BLaER1 (cell line): ENCODE measurements at regions not wholly inside any gene's neighbourhood (a gene's known extent, or its start where the extent isn't known, plus 50 kb on each side); places are given as distances from the start of the nearest gene placed in this dataset.

ENCODE experiments used
- H3K27ac ChIP-seq: shearing (Covaris generic); formaldehyde crosslinking; 2 replicates; pipeline ENCODE4 v1.8.1; 2022
- H3K27me3 ChIP-seq: shearing (Covaris generic); formaldehyde crosslinking; 2 replicates; pipeline ENCODE4 v1.8.1; 2022
- H3K36me3 ChIP-seq: shearing (Covaris generic); formaldehyde crosslinking; 2 replicates; pipeline ENCODE4 v1.8.1; 2022
- H3K4me1 ChIP-seq: shearing (Covaris generic); formaldehyde crosslinking; 2 replicates; pipeline ENCODE4 v1.8.1; 2022
- H3K4me2 ChIP-seq: shearing (Covaris generic); formaldehyde crosslinking; 2 replicates; pipeline ENCODE4 v1.8.1; 2022
- H3K4me3 ChIP-seq: shearing (Covaris generic); formaldehyde crosslinking; 2 replicates; pipeline ENCODE4 v1.8.1; 2022
- H3K9ac ChIP-seq: shearing (Covaris generic); formaldehyde crosslinking; 2 replicates; pipeline ENCODE4 v1.8.1; 2022
- H3K9me3 ChIP-seq: shearing (Covaris generic); formaldehyde crosslinking; 2 replicates; pipeline ENCODE4 v1.8.1; 2022
- H4K20me1 ChIP-seq: shearing (Covaris generic); formaldehyde crosslinking; 2 replicates; pipeline ENCODE4 v1.8.1; 2022
- Cebpa-rat ChIP-seq: shearing (Covaris generic); IDR thresholded peaks from 2 replicates; pipeline ENCODE4 v1.8.1; 2022

- TF ChIP-seq Cebpa-rat, result no peak
- Histone ChIP-seq H3K4me3 (no peak overlapping the region), H3K4me2 (no peak overlapping the region), H3K27ac (no peak overlapping the region), H3K27me3 (no peaks in the 10 kb centered on the region), H3K9ac (no peak overlapping the region), H4K20me1 (no peaks in the 10 kb centered on the region), H3K9me3 (no peaks in the 10 kb centered on the region), H3K36me3 (no peaks in the 10 kb centered on the region), H3K4me1 (no peaks in the 10 kb centered on the region)
These were observed 350.3 kb downstream of the GPAM start for GRCh38 chr10:111833251-111833650.

- no peak for TF ChIP-seq Cebpa-rat
- Histone ChIP-seq H3K9ac (no peak overlapping the region), H3K27ac (no peak overlapping the region), H3K9me3 (no peaks in the 10 kb centered on the region), H3K4me2 (no peak overlapping the region), H3K4me3 (no peak overlapping the region), H4K20me1 (no peaks in the 10 kb centered on the region), H3K36me3 (no peaks in the 10 kb centered on the region), H3K27me3 (no peaks in the 10 kb centered on the region), H3K4me1 (no peaks in the 10 kb centered on the region)
These were observed 348.0 kb downstream of the GPAM start for GRCh38 chr10:111835574-111835973.

GRCh38 chr10:111836064-111836463, 347.5 kb downstream of the GPAM start:
- Histone ChIP-seq H3K4me2 (no peak overlapping the region), H4K20me1 (no peaks in the 10 kb centered on the region), H3K36me3 (no peaks in the 10 kb centered on the region), H3K27me3 (no peaks in the 10 kb centered on the region), H3K9me3 (no peaks in the 10 kb centered on the region), H3K4me3 (no peak overlapping the region), H3K4me1 (no peaks in the 10 kb centered on the region), H3K9ac (no peak overlapping the region), H3K27ac (no peak overlapping the region)
- TF ChIP-seq Cebpa-rat, result no peak

GRCh38 chr10:111836571-111836970, 347.0 kb downstream of the GPAM start:
- no peak for TF ChIP-seq Cebpa-rat
- Histone ChIP-seq H4K20me1 (no peaks in the 10 kb centered on the region), H3K9me3 (no peaks in the 10 kb centered on the region), H3K4me1 (no peaks in the 10 kb centered on the region), H3K9ac (no peak overlapping the region), H3K4me2 (no peak overlapping the region), H3K27me3 (no peaks in the 10 kb centered on the region), H3K36me3 (no peaks in the 10 kb centered on the region), H3K4me3 (no peak overlapping the region), H3K27ac (no peak overlapping the region)

- no peaks in the 10 kb centered on the region for H3K9me3 ChIP-seq
- no peaks in the 10 kb centered on the region for H4K20me1 ChIP-seq
- H3K4me1 ChIP-seq, result no peaks in the 10 kb centered on the region
- no peak overlapping the region for H3K4me3 ChIP-seq
- no peak overlapping the region for H3K9ac ChIP-seq
- no peak overlapping the region for H3K27ac ChIP-seq
- H3K36me3 ChIP-seq, result no peaks in the 10 kb centered on the region
- no peak overlapping the region for H3K4me2 ChIP-seq
- TF ChIP-seq Cebpa-rat, result no peak
- no peaks in the 10 kb centered on the region for H3K27me3 ChIP-seq
These were observed 346.5 kb downstream of the GPAM start for GRCh38 chr10:111837086-111837485.

GRCh38 chr10:111837985-111838384, 345.6 kb downstream of the GPAM start:
- no peak overlapping the region for H3K27ac ChIP-seq
- TF ChIP-seq Cebpa-rat, result no peak
- H3K9me3 ChIP-seq, result no peaks in the 10 kb centered on the region
- no peak overlapping the region for H3K4me3 ChIP-seq
- H3K27me3 ChIP-seq, result no peaks in the 10 kb centered on the region
- no peaks in the 10 kb centered on the region for H3K4me1 ChIP-seq
- no peak overlapping the region for H3K4me2 ChIP-seq
- no peaks in the 10 kb centered on the region for H4K20me1 ChIP-seq
- H3K36me3 ChIP-seq, result no peaks in the 10 kb centered on the region
- H3K9ac ChIP-seq, result no peak overlapping the region

GRCh38 chr10:111840546-111840945, 343.0 kb downstream of the GPAM start:
- H3K27ac ChIP-seq, result no peak overlapping the region
- no peaks in the 10 kb centered on the region for H3K36me3 ChIP-seq
- no peaks in the 10 kb centered on the region for H4K20me1 ChIP-seq
- H3K9ac ChIP-seq, result no peak overlapping the region
- H3K4me3 ChIP-seq, result no peak overlapping the region
- no peak overlapping the region for H3K4me2 ChIP-seq
- TF ChIP-seq Cebpa-rat, result no peak
- no peaks in the 10 kb centered on the region for H3K9me3 ChIP-seq
- no peaks in the 10 kb centered on the region for H3K4me1 ChIP-seq
- no peaks in the 10 kb centered on the region for H3K27me3 ChIP-seq

- H3K27me3 ChIP-seq, result no peaks in the 10 kb centered on the region
- H3K9ac ChIP-seq, result no peak overlapping the region
- peaks cover 9% of the 10 kb centered on the region; the same call in 1 of the 2 replicates for H3K9me3 ChIP-seq
- no peaks in the 10 kb centered on the region for H3K4me1 ChIP-seq
- H4K20me1 ChIP-seq, result no peaks in the 10 kb centered on the region
- TF ChIP-seq Cebpa-rat, result no peak
- H3K27ac ChIP-seq, result no peak overlapping the region
- no peak overlapping the region for H3K4me3 ChIP-seq
- H3K36me3 ChIP-seq, result no peaks in the 10 kb centered on the region
- no peak overlapping the region for H3K4me2 ChIP-seq
These were observed 330.8 kb downstream of the GPAM start for GRCh38 chr10:111852801-111853200.

- Histone ChIP-seq H3K36me3 (no peaks in the 10 kb centered on the region), H3K9me3 (no peaks in the 10 kb centered on the region), H3K4me3 (no peak overlapping the region), H3K9ac (no peak overlapping the region), H3K4me1 (no peaks in the 10 kb centered on the region), H3K27ac (no peak overlapping the region), H4K20me1 (no peaks in the 10 kb centered on the region), H3K27me3 (no peaks in the 10 kb centered on the region), H3K4me2 (no peak overlapping the region)
- TF ChIP-seq Cebpa-rat, result no peak
These were observed 326.9 kb downstream of the GPAM start for GRCh38 chr10:111856631-111857030.

GRCh38 chr10:111865550-111865949, 318.0 kb downstream of the GPAM start:
- no peak overlapping the region for H3K4me2 ChIP-seq
- no peak overlapping the region for H3K9ac ChIP-seq
- H3K27ac ChIP-seq, result no peak overlapping the region
- no peak overlapping the region for H3K4me3 ChIP-seq
- H4K20me1 ChIP-seq, result no peaks in the 10 kb centered on the region
- H3K4me1 ChIP-seq, result no peaks in the 10 kb centered on the region
- TF ChIP-seq Cebpa-rat, result no peak
- H3K27me3 ChIP-seq, result no peaks in the 10 kb centered on the region
- H3K9me3 ChIP-seq, result peaks cover 3% of the 10 kb centered on the region; the same call in 1 of the 2 replicates
- H3K36me3 ChIP-seq, result no peaks in the 10 kb centered on the region

- TF ChIP-seq Cebpa-rat, result no peak
- H3K4me1 ChIP-seq, result no peaks in the 10 kb centered on the region
- no peak overlapping the region for H3K4me3 ChIP-seq
- H3K27ac ChIP-seq, result no peak overlapping the region
- H3K9me3 ChIP-seq, result peaks cover 4% of the 10 kb centered on the region; the same call in 1 of the 2 replicates
- H3K9ac ChIP-seq, result no peak overlapping the region
- H4K20me1 ChIP-seq, result no peaks in the 10 kb centered on the region
- no peaks in the 10 kb centered on the region for H3K27me3 ChIP-seq
- H3K4me2 ChIP-seq, result no peak overlapping the region
- no peaks in the 10 kb centered on the region for H3K36me3 ChIP-seq
These were observed 312.1 kb downstream of the GPAM start for GRCh38 chr10:111871458-111871857.
